Natural killer cell treated with Interleukin-12 subunit alpha and Interleukin-12 subunit beta and Interleukin-15 and Interleukin-18, amount 100 ng/mL, for 72 hours (primary cell): ENCODE measurements at regions not wholly inside any gene's neighbourhood (a gene's known extent, or its start where the extent isn't known, plus 50 kb on each side); places are given as distances from the start of the nearest gene placed in this dataset.
"Not testable (repeated sequence)": the region's sequence is repeated elsewhere in the genome, so short reads cannot be mapped to it uniquely, and the experiment has no call there.

Experiments
- ATAC-seq, 2 donors: fragments of 150-1000 bp; cut with Tn5 transposase in 1 of 2; sonication (Bioruptor Pico), chemical (Tn5 transposase) in 1 of 2; 2 replicates each; pipeline ENCODE4 v1.10.0; 2021
- DNase-seq: peaks from one replicate; pipeline ENCODE4 v3.0.0; 2022; ENCODE audit warnings: low spot score
- H3K27ac Mint-ChIP-seq, 2 donors: 1 replicate in 1 of 2; 2 replicates in 1 of 2; pipeline ENCODE4 v1.8.0; 2022; ENCODE audit warnings: mixed read lengths in 2 of 2, mild to moderate bottlenecking in 1 of 2, moderate library complexity in 1 of 2
- H3K27me3 Mint-ChIP-seq, 2 donors: 1 replicate in 1 of 2; 2 replicates in 1 of 2; pipeline ENCODE4 v1.8.0; 2022; ENCODE audit warnings: mixed read lengths in 2 of 2
- H3K36me3 Mint-ChIP-seq: one replicate; pipeline ENCODE4 v1.8.0; 2022; ENCODE audit warnings: mixed read lengths
- H3K4me1 Mint-ChIP-seq, 2 donors: 1 replicate in 1 of 2; 2 replicates in 1 of 2; pipeline ENCODE4 v1.8.0; 2022; ENCODE audit warnings: low read depth in 2 of 2, mixed read lengths in 2 of 2, mild to moderate bottlenecking in 1 of 2
- H3K4me3 Mint-ChIP-seq: one replicate; pipeline ENCODE4 v1.8.0; 2022; ENCODE audit warnings: mixed read lengths
- H3K9me3 Mint-ChIP-seq: 2 replicates; pipeline ENCODE4 v1.8.0; 2022; ENCODE audit warnings: mixed read lengths

DNA sequence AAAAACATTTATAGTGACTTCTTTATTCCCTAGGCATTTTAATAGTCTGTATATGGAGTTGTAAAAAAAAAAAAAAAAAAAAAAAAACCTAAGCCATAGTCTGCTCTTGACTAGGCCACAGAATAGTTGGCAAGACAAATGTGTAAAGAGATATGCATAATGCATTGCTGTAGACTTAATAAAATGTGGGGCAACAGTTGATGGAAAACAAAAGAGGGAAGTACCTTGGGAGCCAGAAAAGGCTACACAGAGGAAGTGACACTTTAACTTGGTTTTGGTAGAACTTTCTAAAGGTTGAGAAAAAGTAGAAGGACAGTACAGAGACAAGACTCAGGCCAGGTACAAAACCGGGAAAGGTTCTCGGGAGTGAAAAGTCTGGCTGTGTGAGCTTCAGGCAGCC is 802.9 kb upstream of the ADAMTS5 start:
- Mint-ChIP-seq H3K27ac (no peak overlapping the region), H3K4me3 (no peak overlapping the region), H3K36me3 (no peaks in the 10 kb centered on the region)

DNA sequence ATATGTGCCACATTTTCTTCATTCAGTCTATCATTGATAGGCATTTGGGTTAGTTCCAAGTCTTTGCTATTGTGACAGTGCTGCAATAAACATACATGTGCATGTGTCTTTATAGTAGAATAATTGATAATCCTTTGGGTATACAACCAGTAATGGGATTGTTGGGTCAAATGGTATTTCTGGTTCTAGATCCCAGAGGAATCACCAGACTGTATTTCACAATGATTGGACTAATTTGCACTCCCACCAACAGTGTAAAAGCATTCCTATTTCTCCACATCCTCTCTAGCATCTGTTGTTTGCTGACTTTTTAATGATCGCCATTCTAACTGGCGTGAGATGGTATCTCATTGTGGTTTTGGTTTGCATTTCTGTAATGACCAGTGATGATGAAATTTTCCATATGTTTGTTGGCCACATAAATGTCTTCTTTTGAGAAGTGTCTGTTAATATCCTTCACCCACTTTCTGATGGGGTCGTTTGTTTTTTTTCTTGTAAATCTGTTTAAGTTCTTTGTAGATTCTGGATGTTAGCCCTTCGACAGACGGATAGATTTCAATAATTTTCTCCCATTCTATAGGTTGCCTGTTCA is 801.3 kb upstream of the ADAMTS5 start:
- not testable (repeated sequence) for ATAC-seq, DNase-seq, H3K36me3 Mint-ChIP-seq, H3K9me3 Mint-ChIP-seq, H3K4me1 Mint-ChIP-seq, H3K4me3 Mint-ChIP-seq, H3K27ac Mint-ChIP-seq, H3K27me3 Mint-ChIP-seq

More for the DNA sequence above, 802.9 kb upstream of the ADAMTS5 start:
- DNase-seq (no peak), ATAC-seq (no peak)
- no peaks in the 10 kb centered on the region for H3K27me3 Mint-ChIP-seq
- no peaks in the 10 kb centered on the region for H3K4me1 Mint-ChIP-seq
- peaks cover 8% of the 10 kb centered on the region for H3K9me3 Mint-ChIP-seq

GRCh38 chr21:27764056-27764455 is 797.2 kb upstream of the ADAMTS5 start:
- H3K4me3 Mint-ChIP-seq, result no peak overlapping the region
- no peaks in the 10 kb centered on the region for H3K36me3 Mint-ChIP-seq
- DNase-seq (no peak), ATAC-seq (no peak)
- H3K4me1 Mint-ChIP-seq, result no peaks in the 10 kb centered on the region
- H3K27me3 Mint-ChIP-seq, result no peaks in the 10 kb centered on the region
- no peak overlapping the region for H3K27ac Mint-ChIP-seq
- H3K9me3 Mint-ChIP-seq, result peaks cover 16% of the 10 kb centered on the region

DNA sequence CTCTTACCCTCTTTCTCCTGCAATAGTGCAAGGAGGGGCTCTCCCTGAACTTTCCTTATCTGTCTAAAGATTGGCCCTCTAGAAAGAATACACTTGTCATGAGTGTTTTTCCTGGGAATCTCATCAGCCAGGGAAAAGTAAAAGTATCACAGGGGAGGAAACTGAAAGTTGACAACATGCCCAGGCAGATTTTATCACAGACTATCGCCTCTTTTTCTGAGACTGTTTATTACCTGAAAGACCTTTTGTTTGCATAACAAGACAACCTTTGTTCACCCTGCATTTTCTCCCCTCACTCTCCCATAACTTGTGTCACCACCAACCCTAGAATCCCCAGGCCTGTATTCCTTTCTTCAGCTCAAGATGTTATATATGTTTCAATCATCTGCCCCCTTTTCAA is 794.7 kb upstream of the ADAMTS5 start:
- Mint-ChIP-seq H3K27ac (no peak overlapping the region), H3K36me3 (no peaks in the 10 kb centered on the region), H3K27me3 (no peaks in the 10 kb centered on the region), H3K4me3 (no peak overlapping the region), H3K9me3 (peaks cover 12% of the 10 kb centered on the region), H3K4me1 (no peaks in the 10 kb centered on the region)
- ATAC-seq, result no peak
- DNase-seq, result no peak

GRCh38 chr21:27759820-27760219 is 792.9 kb upstream of the ADAMTS5 start:
- DNase-seq, result no peak
- H3K9me3 Mint-ChIP-seq, result peaks cover 8% of the 10 kb centered on the region
- ATAC-seq, result no peak
- no peak overlapping the region for H3K27ac Mint-ChIP-seq
- H3K4me1 Mint-ChIP-seq, result no peaks in the 10 kb centered on the region
- H3K27me3 Mint-ChIP-seq, result no peaks in the 10 kb centered on the region
- H3K4me3 Mint-ChIP-seq, result no peak overlapping the region
- H3K36me3 Mint-ChIP-seq, result no peaks in the 10 kb centered on the region

GRCh38 chr21:27759091-27759659 is 792.3 kb upstream of the ADAMTS5 start:
- peaks cover 8% of the 10 kb centered on the region for H3K9me3 Mint-ChIP-seq
- no peak overlapping the region for H3K4me3 Mint-ChIP-seq
- no peaks in the 10 kb centered on the region for H3K27me3 Mint-ChIP-seq
- no peaks in the 10 kb centered on the region for H3K36me3 Mint-ChIP-seq
- DNase-seq, result no peak
- no peaks in the 10 kb centered on the region for H3K4me1 Mint-ChIP-seq
- H3K27ac Mint-ChIP-seq, result no peak overlapping the region
- no peak for ATAC-seq

DNA sequence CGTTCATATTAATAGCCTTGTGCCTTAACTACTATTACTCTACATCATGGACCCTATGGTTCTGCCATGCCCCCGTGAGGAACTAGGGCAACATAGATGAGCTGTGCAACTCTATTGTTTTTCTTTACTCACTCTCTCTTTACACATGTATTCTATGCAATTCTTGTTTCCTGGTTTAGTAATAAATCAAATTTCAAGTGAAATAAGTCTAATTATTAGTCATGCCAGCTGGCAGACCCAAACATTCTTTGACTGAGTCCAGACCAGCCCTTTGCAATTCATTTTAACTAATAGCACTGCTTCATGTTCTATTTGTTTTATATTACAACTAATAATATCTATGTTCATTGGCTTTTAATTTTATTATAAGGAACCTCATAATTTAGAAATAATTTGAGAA is 789.3 kb upstream of the ADAMTS5 start:
- H3K9me3 Mint-ChIP-seq, result peaks cover 3% of the 10 kb centered on the region

DNA sequence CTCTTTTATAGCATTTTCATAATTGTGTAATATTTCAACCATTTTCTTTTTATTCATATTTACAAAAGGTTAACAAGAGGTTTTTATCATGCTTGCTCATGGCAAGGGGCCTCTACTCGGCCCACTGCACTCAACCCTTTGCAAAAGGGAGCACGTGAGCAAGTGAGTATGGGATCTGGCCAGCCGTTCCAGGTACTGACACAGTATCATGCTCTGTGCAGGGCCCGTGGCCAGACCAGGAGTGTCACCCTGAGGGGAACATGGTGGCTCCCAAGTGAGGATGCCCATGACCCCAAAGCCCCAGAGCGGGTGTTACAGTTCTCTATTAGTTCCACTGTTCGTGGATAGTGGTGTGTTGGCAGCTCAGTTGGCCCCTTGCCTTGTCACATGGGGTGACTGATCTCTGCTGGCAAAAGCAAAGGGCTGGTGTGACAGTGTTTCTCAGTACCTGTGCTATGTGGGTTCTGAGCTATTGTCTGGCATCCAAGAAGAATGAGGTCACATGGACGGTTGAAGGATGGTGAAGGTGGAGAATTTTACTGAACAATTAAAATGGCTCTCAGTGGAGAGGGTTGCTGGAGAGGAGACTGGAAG is 777.2 kb upstream of the ADAMTS5 start:
- Mint-ChIP-seq H3K4me1 (no peaks in the 10 kb centered on the region), H3K27ac (no peak overlapping the region), H3K27me3 (no peaks in the 10 kb centered on the region), H3K9me3 (peaks cover 8% of the 10 kb centered on the region), H3K36me3 (no peaks in the 10 kb centered on the region), H3K4me3 (no peak overlapping the region)
- ATAC-seq, result no peak
- no peak for DNase-seq

More for the DNA sequence above, 789.3 kb upstream of the ADAMTS5 start:
- ATAC-seq (no peak), DNase-seq (no peak)
- Mint-ChIP-seq H3K4me1 (no peaks in the 10 kb centered on the region), H3K36me3 (no peaks in the 10 kb centered on the region), H3K4me3 (no peak overlapping the region), H3K27ac (no peak overlapping the region), H3K27me3 (no peaks in the 10 kb centered on the region)

GRCh38 chr21:27741736-27742135 is 774.8 kb upstream of the ADAMTS5 start:
- H3K9me3 Mint-ChIP-seq, result peaks cover 8% of the 10 kb centered on the region
- ATAC-seq (no peak), DNase-seq (no peak)
- H3K36me3 Mint-ChIP-seq, result no peaks in the 10 kb centered on the region
- H3K4me3 Mint-ChIP-seq, result no peak overlapping the region
- H3K27me3 Mint-ChIP-seq, result no peaks in the 10 kb centered on the region
- no peak overlapping the region for H3K27ac Mint-ChIP-seq
- H3K4me1 Mint-ChIP-seq, result no peaks in the 10 kb centered on the region

GRCh38 chr21:27740084-27740483 is 773.2 kb upstream of the ADAMTS5 start:
- Mint-ChIP-seq H3K36me3 (no peaks in the 10 kb centered on the region), H3K4me1 (no peaks in the 10 kb centered on the region), H3K27ac (no peak overlapping the region), H3K9me3 (peaks cover 8% of the 10 kb centered on the region), H3K4me3 (no peak overlapping the region), H3K27me3 (no peaks in the 10 kb centered on the region)
- no peak for ATAC-seq
- no peak for DNase-seq

- DNase-seq, result no peak
- Mint-ChIP-seq H3K4me3 (no peak overlapping the region), H3K4me1 (no peaks in the 10 kb centered on the region), H3K27ac (no peak overlapping the region), H3K36me3 (no peaks in the 10 kb centered on the region), H3K9me3 (peaks cover 7% of the 10 kb centered on the region), H3K27me3 (no peaks in the 10 kb centered on the region)
- no peak for ATAC-seq
Observed at GRCh38 chr21:27739187-27739586, 772.3 kb upstream of the ADAMTS5 start.

GRCh38 chr21:27735699-27736098 is 768.8 kb upstream of the ADAMTS5 start:
- peaks cover 4% of the 10 kb centered on the region for H3K9me3 Mint-ChIP-seq
- DNase-seq (no peak), ATAC-seq (no peak)
- H3K36me3 Mint-ChIP-seq, result no peaks in the 10 kb centered on the region
- no peak overlapping the region for H3K4me3 Mint-ChIP-seq
- H3K27ac Mint-ChIP-seq, result no peak overlapping the region
- no peaks in the 10 kb centered on the region for H3K27me3 Mint-ChIP-seq
- no peaks in the 10 kb centered on the region for H3K4me1 Mint-ChIP-seq

DNA sequence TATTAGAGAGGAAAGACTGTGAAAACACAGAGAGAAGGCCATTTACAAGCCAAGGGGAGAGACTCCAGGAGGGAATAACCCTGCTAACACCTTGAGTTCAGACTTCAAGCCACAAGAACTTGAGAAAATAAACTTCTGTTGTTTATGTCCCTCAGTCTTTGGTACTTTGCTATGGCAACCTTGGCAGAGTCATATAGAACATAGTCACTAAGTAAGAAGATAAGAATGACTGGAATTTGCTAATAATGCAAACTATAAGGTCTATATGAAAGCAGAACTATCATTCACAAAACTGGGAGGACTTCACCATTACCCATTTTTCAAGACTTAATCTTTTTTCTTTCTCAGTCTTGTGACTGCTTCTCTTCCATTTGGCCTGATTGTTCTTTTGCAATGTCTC is 767.3 kb upstream of the ADAMTS5 start:
- DNase-seq (no peak), ATAC-seq (no peak)
- H3K27me3 Mint-ChIP-seq, result no peaks in the 10 kb centered on the region
- peaks cover 4% of the 10 kb centered on the region for H3K9me3 Mint-ChIP-seq
- no peak overlapping the region for H3K4me3 Mint-ChIP-seq
- no peaks in the 10 kb centered on the region for H3K4me1 Mint-ChIP-seq
- no peaks in the 10 kb centered on the region for H3K36me3 Mint-ChIP-seq
- no peak overlapping the region for H3K27ac Mint-ChIP-seq

GRCh38 chr21:27725916-27726315 is 759.0 kb upstream of the ADAMTS5 start:
- Mint-ChIP-seq H3K27me3 (peaks cover 0 to 2% of the 10 kb centered on the region in 2 donors), H3K27ac (no peak overlapping the region), H3K4me1 (no peaks in the 10 kb centered on the region), H3K9me3 (peaks cover 11% of the 10 kb centered on the region), H3K36me3 (no peaks in the 10 kb centered on the region), H3K4me3 (no peak overlapping the region)
- ATAC-seq, result no peak
- no peak for DNase-seq

DNA sequence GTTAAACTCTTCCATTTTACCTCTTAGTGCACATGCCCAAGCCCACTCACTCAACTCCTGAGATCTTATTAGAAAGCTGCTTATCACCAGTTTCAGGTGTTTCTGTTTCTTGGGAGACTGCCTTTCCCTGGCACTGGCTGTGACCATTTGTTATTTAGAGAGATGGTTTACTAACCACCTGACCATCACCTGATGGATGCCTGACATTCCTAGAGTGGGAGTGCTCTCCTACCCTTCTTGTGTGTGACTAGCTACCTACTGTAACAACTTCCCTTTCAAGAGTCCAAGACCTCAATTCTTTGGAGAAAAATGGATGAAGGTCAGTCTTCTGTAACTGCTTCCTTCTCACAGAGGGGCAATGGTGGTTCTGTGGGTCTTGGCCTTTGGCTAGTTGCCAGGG is 755.2 kb upstream of the ADAMTS5 start:
- Mint-ChIP-seq H3K4me1 (no peaks in the 10 kb centered on the region), H3K27ac (no peak overlapping the region), H3K9me3 (peaks cover 12% of the 10 kb centered on the region), H3K27me3 (peaks cover 0 to 2% of the 10 kb centered on the region in 2 donors), H3K36me3 (no peaks in the 10 kb centered on the region), H3K4me3 (no peak overlapping the region)
- no peak for DNase-seq
- ATAC-seq, result no peak
